Activated CD8-positive, alpha-beta T cell treated with anti-CD3 and anti-CD28 coated beads, Interleukin-2, amount 10 ng/mL, durations not matched to agents 7 days and 5 days (primary cell): ENCODE measurements at regions not wholly inside any gene's neighbourhood (a gene's known extent, or its start where the extent isn't known, plus 50 kb on each side); places are given as distances from the start of the nearest gene placed in this dataset.

Source experiments
- ATAC-seq: fragments of 150-1000 bp; cut with Tn5 transposase; one replicate; pipeline ENCODE4 v1.10.0; 2021; ENCODE audit warnings: moderate library complexity
- CTCF ChIA-PET: fragments of 350-600 bp; sonication (Branson Sonifier 250); formaldehyde crosslinking; loops from one replicate; lab custom pipeline; 2021; ENCODE audit warnings: antibody characterized with exemption; lab: Charles Lee
- POLR2A ChIA-PET: fragments of 350-600 bp; sonication (Branson Sonifier 250); formaldehyde crosslinking; loops from one replicate; lab custom pipeline; 2021; ENCODE audit warnings: antibody characterized with exemption; lab: Charles Lee
- DNase-seq: peaks from one replicate; pipeline ENCODE4 v3.0.0-alpha.2; 2020
- H3K27ac Mint-ChIP-seq: one replicate; pipeline ENCODE4 v1.8.0; 2021; ENCODE audit warnings: mild to moderate bottlenecking, mixed read lengths
- H3K27me3 Mint-ChIP-seq: one replicate; pipeline ENCODE4 v1.8.0; 2021; ENCODE audit warnings: low read depth, mixed read lengths
- H3K36me3 Mint-ChIP-seq: one replicate; pipeline ENCODE4 v1.8.0; 2021; ENCODE audit warnings: low read depth, mixed read lengths
- H3K4me1 Mint-ChIP-seq: one replicate; pipeline ENCODE4 v1.8.0; 2021; ENCODE audit warnings: low read depth, mixed read lengths
- H3K4me3 Mint-ChIP-seq: one replicate; pipeline ENCODE4 v1.8.0; 2021; ENCODE audit warnings: mild to moderate bottlenecking, mixed read lengths
- H3K9me3 Mint-ChIP-seq: one replicate; pipeline ENCODE4 v1.8.0; 2022; ENCODE audit warnings: mixed read lengths; ENCODE audit not compliant: insufficient read depth

DNA sequence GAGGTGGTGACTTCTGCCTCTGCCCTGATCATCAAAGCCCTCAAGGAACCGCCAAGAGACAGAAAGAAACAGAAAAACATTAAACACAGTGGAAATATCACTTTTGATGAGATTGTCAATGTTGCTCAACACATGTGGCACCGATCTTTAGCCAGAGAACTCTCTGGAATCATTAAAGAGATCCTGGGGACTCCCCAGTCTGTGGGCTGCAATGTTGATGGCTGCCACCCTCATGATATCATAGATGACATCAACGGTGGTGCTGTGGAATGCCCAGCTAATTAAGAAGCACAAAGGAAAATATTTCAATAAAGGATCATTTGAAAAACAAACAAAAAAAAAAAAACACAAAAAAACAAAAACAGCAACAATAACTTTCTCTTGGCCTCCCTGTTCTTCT, 59.5 kb upstream of the TOMM7 start:
- no peak for DNase-seq
- no peaks in the 10 kb centered on the region for H3K36me3 Mint-ChIP-seq
- H3K4me3 Mint-ChIP-seq: no peak overlapping the region
- ChIA-PET CTCF (interaction anchor here (1.1 to 1.2 kb wide), 2 partner anchors 22 to 173 kb away, joined by 3 read pairs; no protein-coding TSS in a partner anchor), POLR2A (no interaction called here)
- no peaks in the 10 kb centered on the region for H3K9me3 Mint-ChIP-seq
- no peak overlapping the region for H3K27ac Mint-ChIP-seq
- H3K4me1 Mint-ChIP-seq: peaks cover 25% of the 10 kb centered on the region
- ATAC-seq: no peak
- no peaks in the 10 kb centered on the region for H3K27me3 Mint-ChIP-seq

DNA sequence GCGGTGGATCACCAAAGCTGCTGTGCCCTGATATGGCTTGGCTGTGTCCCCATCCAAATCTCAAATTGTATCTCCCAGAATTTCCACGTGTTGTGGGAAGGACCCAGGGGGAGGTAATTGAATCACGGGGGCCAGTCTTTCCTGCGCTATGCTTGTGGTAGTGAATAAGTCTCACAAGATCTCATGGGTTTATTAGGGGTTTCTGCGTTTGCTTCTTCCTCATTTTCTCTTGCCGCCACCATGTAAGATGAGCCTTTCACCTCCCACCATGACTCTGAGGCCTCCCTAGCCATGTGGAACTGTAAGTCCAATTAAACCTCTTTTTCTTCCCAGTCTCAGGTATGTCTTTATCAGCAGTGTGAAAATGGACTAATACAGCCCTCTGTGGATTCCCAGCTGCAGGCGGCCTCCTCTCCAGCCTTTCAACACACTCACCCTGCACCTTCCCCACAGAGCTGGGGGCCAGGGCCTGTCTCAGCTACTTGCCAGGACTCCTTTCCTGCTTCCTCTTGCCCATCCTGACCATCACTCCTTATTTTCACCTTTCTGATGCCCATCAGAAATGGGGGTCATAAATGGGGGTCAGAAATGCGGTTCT, 57.2 kb upstream of the TOMM7 start:
- Mint-ChIP-seq H3K27me3 (no peaks in the 10 kb centered on the region), H3K27ac (no peak overlapping the region)
- POLR2A ChIA-PET: no interaction called here

DNA sequence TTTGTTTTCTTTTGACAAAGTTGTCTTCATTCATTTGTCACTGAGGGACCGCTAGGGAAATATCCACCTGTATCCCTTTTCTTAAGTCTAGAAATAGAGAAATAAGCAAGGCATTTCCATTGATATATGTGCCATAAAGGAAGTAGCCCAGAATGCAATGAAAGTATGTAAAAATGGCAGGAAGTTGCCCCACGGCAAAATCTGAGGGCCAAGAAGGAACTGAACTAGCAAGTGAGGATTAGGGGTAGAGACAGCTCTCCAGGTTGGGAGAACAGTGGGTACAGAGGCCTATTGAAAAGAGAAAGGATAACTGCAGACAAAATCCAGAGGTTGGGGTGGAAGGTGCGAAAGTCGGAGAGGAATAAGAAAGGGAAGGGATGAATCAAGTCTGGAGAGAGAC, 56.6 kb upstream of the TOMM7 start:
- CTCF ChIA-PET: no interaction called here
- no peak overlapping the region for H3K4me3 Mint-ChIP-seq
- H3K27ac Mint-ChIP-seq: no peak overlapping the region
- DNase-seq (no peak), ATAC-seq (no peak)
- POLR2A ChIA-PET: no interaction called here
- H3K9me3 Mint-ChIP-seq: no peaks in the 10 kb centered on the region
- H3K4me1 Mint-ChIP-seq: peaks cover 4% of the 10 kb centered on the region
- H3K27me3 Mint-ChIP-seq: no peaks in the 10 kb centered on the region
- H3K36me3 Mint-ChIP-seq: no peaks in the 10 kb centered on the region

More for the DNA sequence above, 57.2 kb upstream of the TOMM7 start:
- Mint-ChIP-seq H3K9me3 (no peaks in the 10 kb centered on the region), H3K36me3 (no peaks in the 10 kb centered on the region), H3K4me3 (no peak overlapping the region), H3K4me1 (peaks cover 8% of the 10 kb centered on the region)
- no peak for DNase-seq
- CTCF ChIA-PET: no interaction called here
- no peak for ATAC-seq

DNA sequence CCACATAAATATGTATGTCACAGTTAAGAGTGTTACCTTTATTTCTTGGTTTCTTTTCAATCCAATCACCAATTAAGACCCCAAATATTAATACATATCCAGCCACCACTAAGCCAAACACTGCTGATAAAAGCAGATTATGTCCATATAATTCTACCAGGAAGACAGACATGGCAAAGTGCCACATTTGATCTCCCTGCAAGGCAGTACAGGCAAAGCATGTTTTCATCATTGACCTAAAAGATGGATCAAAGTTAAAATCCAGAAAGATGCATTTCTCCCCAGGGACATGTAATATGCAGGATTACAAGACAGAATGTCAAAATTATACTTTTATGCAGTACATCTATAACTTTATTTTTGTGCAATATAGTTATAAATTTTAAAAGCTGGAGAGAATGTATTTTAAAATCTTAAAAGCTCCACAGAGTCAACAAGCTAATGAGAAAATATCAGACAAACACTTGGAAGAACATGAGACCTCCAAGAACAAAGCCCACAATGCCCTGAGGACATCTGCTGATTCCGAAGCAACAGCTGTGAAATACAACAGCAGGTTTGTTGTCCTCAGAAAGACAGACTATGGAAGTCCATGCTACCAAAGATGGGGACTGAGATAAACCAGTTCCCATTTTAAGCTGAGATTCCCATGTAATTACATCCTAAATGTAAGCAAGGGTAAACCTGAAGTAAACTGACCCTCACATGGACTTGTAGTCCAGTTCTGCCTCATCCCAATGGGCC, 54.5 kb upstream of the TOMM7 start:
- Mint-ChIP-seq H3K4me3 (no peak overlapping the region), H3K27me3 (no peaks in the 10 kb centered on the region), H3K4me1 (peaks cover 6% of the 10 kb centered on the region), H3K36me3 (no peaks in the 10 kb centered on the region), H3K27ac (no peak overlapping the region), H3K9me3 (no peaks in the 10 kb centered on the region)
- POLR2A ChIA-PET: interaction anchor here (0.7 kb wide), 1 partner anchor 121 kb away, joined by 3 read pairs; no protein-coding TSS in a partner anchor
- CTCF ChIA-PET: interaction anchor here (1.0 to 1.7 kb wide), 3 partner anchors 13 to 179 kb away, joined by 3 to 4 read pairs (median 4); no protein-coding TSS in a partner anchor
- DNase-seq: no peak
- no peak for ATAC-seq

DNA sequence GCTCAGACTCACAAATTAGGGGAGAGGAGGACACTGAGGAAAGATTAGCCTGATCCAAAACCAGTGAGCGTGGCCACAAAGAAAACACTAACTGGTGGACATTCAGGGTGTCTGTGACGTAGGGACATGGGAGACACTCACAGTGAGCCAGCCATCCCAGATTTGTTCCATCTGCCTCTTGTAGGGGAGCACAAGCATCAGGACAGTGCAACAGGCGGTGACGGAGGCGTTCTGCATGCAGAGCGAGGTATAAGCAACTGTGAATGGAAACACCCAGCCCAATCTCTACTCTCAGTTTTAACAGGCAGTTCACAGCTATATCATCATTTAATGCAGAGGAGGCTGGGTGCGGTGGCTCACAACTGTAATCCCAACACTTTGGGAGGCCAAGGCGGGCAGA, 52.8 kb upstream of the TOMM7 start:
- ChIA-PET CTCF (interaction anchor here (0.9 to 1.6 kb wide), 2 partner anchors 8 to 93 kb away, joined by 3 read pairs; no protein-coding TSS in a partner anchor), POLR2A (no interaction called here)
- no peak for DNase-seq
- ATAC-seq: no peak
- no peak overlapping the region for H3K4me3 Mint-ChIP-seq
- no peaks in the 10 kb centered on the region for H3K9me3 Mint-ChIP-seq
- no peaks in the 10 kb centered on the region for H3K27me3 Mint-ChIP-seq
- peaks cover 10% of the 10 kb centered on the region for H3K4me1 Mint-ChIP-seq
- no peaks in the 10 kb centered on the region for H3K36me3 Mint-ChIP-seq
- no peak overlapping the region for H3K27ac Mint-ChIP-seq

DNA sequence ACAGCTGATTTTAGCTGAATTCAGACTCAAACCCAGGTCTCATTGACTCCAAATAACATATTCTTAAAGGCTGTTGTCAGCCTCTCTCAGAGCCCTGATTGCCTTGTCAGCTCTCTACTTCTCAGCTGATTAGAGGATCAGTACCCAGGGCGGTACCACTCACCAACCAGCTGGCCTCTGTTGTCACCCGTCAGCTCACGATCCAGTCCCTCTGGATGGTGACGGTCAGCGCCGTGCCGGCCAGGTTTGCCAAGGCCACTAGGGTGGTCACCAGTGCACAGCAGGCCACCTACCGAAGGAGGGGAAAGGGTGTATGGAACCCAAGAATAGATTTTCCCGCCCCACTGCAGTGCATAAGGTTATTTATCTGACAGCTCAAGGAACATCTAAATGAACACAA, 52.3 kb upstream of the TOMM7 start:
- CTCF ChIA-PET: interaction anchor here (0.9 to 1.6 kb wide), 2 partner anchors 8 to 92 kb away, joined by 3 read pairs; no protein-coding TSS in a partner anchor
- POLR2A ChIA-PET: no interaction called here
- H3K9me3 Mint-ChIP-seq: no peaks in the 10 kb centered on the region
- H3K4me3 Mint-ChIP-seq: no peak overlapping the region
- H3K27ac Mint-ChIP-seq: no peak overlapping the region
- H3K27me3 Mint-ChIP-seq: no peaks in the 10 kb centered on the region
- H3K36me3 Mint-ChIP-seq: peaks cover 2% of the 10 kb centered on the region
- peaks cover 15% of the 10 kb centered on the region for H3K4me1 Mint-ChIP-seq
- ATAC-seq (no peak), DNase-seq (no peak)
